ENCODE measurements at regions not wholly inside any gene's neighbourhood (a gene's known extent, or its start where the extent isn't known, plus 50 kb on each side); places are given as distances from the start of the nearest gene placed in this dataset.

DNA sequence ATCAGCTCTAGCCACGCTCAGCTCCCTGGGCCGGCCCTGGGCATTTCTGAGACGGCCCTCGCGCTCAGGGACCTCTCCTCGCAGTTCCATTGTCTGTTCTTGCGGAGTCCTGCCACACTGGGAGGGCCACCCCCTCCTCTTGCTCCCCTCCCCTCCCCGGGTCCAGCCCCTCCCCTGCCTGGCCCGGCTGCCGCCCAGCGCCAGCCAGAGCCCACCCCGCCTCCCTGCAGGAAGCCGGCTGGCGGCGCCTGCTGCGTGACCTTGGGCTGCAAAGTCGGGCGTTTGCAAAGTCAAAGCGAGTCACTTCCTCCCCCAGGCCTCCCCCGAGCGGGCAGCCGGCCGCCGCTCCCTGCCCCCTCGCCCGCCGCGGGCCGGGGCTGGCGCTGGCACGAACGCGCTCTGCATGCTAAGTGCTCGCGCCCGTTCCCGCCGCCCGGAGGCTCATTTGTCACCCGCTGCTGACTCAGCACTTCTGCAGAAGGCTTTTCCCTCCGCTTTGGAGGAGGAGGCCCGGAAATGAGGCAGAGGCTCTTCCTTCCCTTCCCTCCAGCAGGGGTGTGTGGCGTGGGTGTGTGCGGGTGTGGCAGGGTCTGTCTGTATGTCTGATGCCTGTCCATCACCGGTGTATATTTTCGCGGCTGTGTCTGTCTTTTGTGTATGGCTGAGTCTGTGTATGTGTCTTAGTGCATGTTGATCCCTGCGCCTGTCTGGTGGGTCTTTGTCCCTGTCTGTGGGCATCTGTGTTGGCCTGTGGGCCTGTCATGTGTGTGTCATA lies 72.0 kb downstream of the IRF2BPL start:
- H3K4me3 ChIP-seq, result peak overlapping the region; percentile 68
- H3K9me3 ChIP-seq (replicated peaks; ENCODE audit: control insufficient read depth, insufficient read depth, low read length), result no peaks in the 10 kb centered on the region
- no peaks in the 10 kb centered on the region for H3K27me3 ChIP-seq (replicated peaks in 1 of 2; ENCODE audit: control insufficient read depth in 2 of 2, insufficient read depth in 2 of 2, low read length in 1 of 2)
- RAD21 ChIA-PET (ENCODE audit: unreplicated experiment), result interaction anchor here (0.7 to 15.0 kb wide), 15 partner anchors 11 to 167 kb away, joined by 3 to 285 read pairs (median 9); partner anchors contain the start of gene IRF2BPL
- H3K9ac ChIP-seq (ENCODE audit: control insufficient read depth, insufficient read depth, low read length), result peak overlapping the region; percentile 75
- H3K4me1 ChIP-seq (ENCODE audit: control insufficient read depth, insufficient read depth, low read length), result peaks cover 73% of the 10 kb centered on the region
- no peak for DNase-seq (ENCODE audit: low read depth, low spot score)
- H3K79me2 ChIP-seq (ENCODE audit: control insufficient read depth, insufficient read depth, low read length), result peaks cover 7% of the 10 kb centered on the region
- FAIRE-seq, result no peak
- H3K4me2 ChIP-seq (ENCODE audit: control insufficient read depth, insufficient read depth), result peak overlapping the region; percentile 77
- WGBS (ENCODE audit: insufficient coverage, insufficient replicate concordance, low lambda C conversion rate, missing lambda C conversion rate), result 1% methylated on average over 41 of the region's 48 CpGs
- H3K27ac ChIP-seq (ENCODE audit: control insufficient read depth, insufficient read depth), result peak overlapping the region; percentile 100
- no TSS peak for BruUV-seq (replicated peaks)
- no peaks in the 10 kb centered on the region for H3K36me3 ChIP-seq (ENCODE audit: control insufficient read depth in 2 of 2, insufficient read depth in 2 of 2, low read length in 1 of 2)
- peak overlapping the region; percentile 75 for H2AFZ ChIP-seq (ENCODE audit: control insufficient read depth, low read depth, low read length)
- POLR2A ChIA-PET, result interaction anchor here (1.0 to 13.0 kb wide), 9 partner anchors 12 to 96 kb away, joined by 3 to 173 read pairs (median 6); partner anchors contain the start of gene IRF2BPL
- SMC1A ChIA-PET (ENCODE audit: uncharacterized antibody, unreplicated experiment), result interaction anchor here (0.9 to 14.6 kb wide), 12 partner anchors 8 to 114 kb away, joined by 3 to 179 read pairs (median 8); partner anchors contain the start of gene IRF2BPL
- intact Hi-C loops (cut with micrococcal nuclease; ENCODE audit: unreplicated experiment), result no loop called here
- H4K20me1 ChIP-seq (ENCODE audit: control insufficient read depth, insufficient read depth), result no peaks in the 10 kb centered on the region
- peak; percentile 49 for ATAC-seq
- in situ Hi-C loops (cut with MboI), result no loop called here
- CTCF ChIA-PET, result interaction anchor here (0.8 to 5.3 kb wide), 9 partner anchors 9 to 97 kb away, joined by 3 to 36 read pairs (median 5); partner anchors contain the start of gene IRF2BPL
- TF ChIP-seq ZNF622 (IDR thresholded peaks at IDR 0.05) (no peak), FOXK2 (IDR thresholded peaks at IDR 0.05) (no peak), TCF7 (IDR thresholded peaks at IDR 0.05; ENCODE audit: borderline replicate concordance) (no peak), NR2F1 (conservative IDR thresholded peaks at IDR 0.05) (peak; percentile 88), RELA (IDR thresholded peaks at IDR 0.05; ENCODE audit: borderline replicate concordance, partially characterized antibody) (no peak), MXI1 (IDR thresholded peaks at IDR 0.05; ENCODE audit: low read depth, low read length) (peak; percentile 55; the same call in 1 of the 2 replicates), IKZF1 (conservative IDR thresholded peaks at IDR 0.05) (peak; percentile 95), ZNF207 (IDR thresholded peaks at IDR 0.05; ENCODE audit: borderline replicate concordance) (peak; percentile 90; the same call in 1 of the 2 replicates), PAX8 (IDR thresholded peaks at IDR 0.05) (no peak), CEBPZ (IDR thresholded peaks at IDR 0.05; ENCODE audit: low read depth, low read length) (no peak), CBX3 (IDR thresholded peaks at IDR 0.05; ENCODE audit: borderline replicate concordance, low read depth) (no peak), CHD1 (IDR thresholded peaks at IDR 0.05; ENCODE audit: low read depth, low read length) (no peak), ZBTB40 (IDR thresholded peaks at IDR 0.05; ENCODE audit: borderline replicate concordance) (no peak), ZBTB33 (IDR thresholded peaks at IDR 0.05) (no peak), BMI1 (IDR thresholded peaks at IDR 0.05; ENCODE audit: borderline replicate concordance) (no peak)

Data from GM12878 (cell line).